ENCODE measurements at regions not wholly inside any gene's neighbourhood (a gene's known extent, or its start where the extent isn't known, plus 50 kb on each side); places are given as distances from the start of the nearest gene placed in this dataset.
"Not testable (repeated sequence)": the region's sequence is repeated elsewhere in the genome, so short reads cannot be mapped to it uniquely, and the experiment has no call there.

- H3K79me1 ChIP-seq (ENCODE audit: low read depth, low read length) = no peaks in the 10 kb centered on the region
These were observed 446.4 kb upstream of the CFAP20DC start for GRCh38 chr3:59496250-59496649.

GRCh38 chr3:59494969-59495368 is 445.1 kb upstream of the CFAP20DC start:
- not testable (repeated sequence) for H3K4ac ChIP-seq (ENCODE audit: low read length); H2BK120ac ChIP-seq (ENCODE audit: low read depth, low read length); DNase-seq (ENCODE audit: low spot score); H3K14ac ChIP-seq (ENCODE audit: low read length); H3K9ac ChIP-seq (ENCODE audit: low read depth, low read length, poor library complexity); H2AK5ac ChIP-seq (ENCODE audit: low read depth, low read length); H3K36me3 ChIP-seq (replicated peaks in 1 of 2; ENCODE audit: control insufficient read depth in 2 of 2, insufficient read depth in 2 of 2, low read length in 2 of 2); H3K79me1 ChIP-seq (ENCODE audit: low read depth, low read length); H2BK12ac ChIP-seq (ENCODE audit: low read length); H4K8ac ChIP-seq (ENCODE audit: low read depth, low read length); H4K91ac ChIP-seq (ENCODE audit: low read depth, low read length, poor library complexity); H3K18ac ChIP-seq (ENCODE audit: low read length); H3K27me3 ChIP-seq (ENCODE audit: control insufficient read depth in 3 of 3, insufficient read depth in 3 of 3, low read depth in 1 of 3, low read length in 3 of 3); H3K27ac ChIP-seq (replicated peaks; ENCODE audit: low read length); H3K4me3 ChIP-seq (ENCODE audit: low read length in 2 of 2); H2AFZ ChIP-seq (ENCODE audit: low read length); H3K9me3 ChIP-seq (replicated peaks in 1 of 2; ENCODE audit: control insufficient read depth in 2 of 2, insufficient read depth in 1 of 2, low read depth in 1 of 2, low read length in 2 of 2); H3K4me2 ChIP-seq (ENCODE audit: insufficient read depth, low read length, poor library complexity, severe bottlenecking); H2BK15ac ChIP-seq (ENCODE audit: low read length); H3K4me1 ChIP-seq (ENCODE audit: control insufficient read depth in 2 of 2, insufficient read depth in 1 of 2, low read depth in 1 of 2, low read length in 2 of 2); H3K23ac ChIP-seq (ENCODE audit: low read depth, low read length, poor library complexity); H2BK5ac ChIP-seq (ENCODE audit: low read length)
- no CpG with 5 or more reads among the region's 1 CpG for WGBS, 2 donors (ENCODE audit: extremely low coverage in 2 of 2, insufficient read length in 2 of 2, insufficient replicate concordance in 1 of 2)

More at GRCh38 chr3:59496250-59496649, 446.4 kb upstream of the CFAP20DC start:
- H3K4me2 ChIP-seq (ENCODE audit: insufficient read depth, low read length, poor library complexity, severe bottlenecking) = no peak overlapping the region
- no peaks in the 10 kb centered on the region for H3K36me3 ChIP-seq (replicated peaks in 1 of 2; ENCODE audit: control insufficient read depth in 2 of 2, insufficient read depth in 2 of 2, low read length in 2 of 2)
- WGBS, 2 donors (ENCODE audit: extremely low coverage in 2 of 2, insufficient read length in 2 of 2, insufficient replicate concordance in 1 of 2) = no CpG with 5 or more reads among the region's 5 CpGs
- no peak overlapping the region for H2BK5ac ChIP-seq (ENCODE audit: low read length)
- H3K23ac ChIP-seq (ENCODE audit: low read depth, low read length, poor library complexity) = no peak overlapping the region
- peaks cover 0 to 5% (median 0%) of the 10 kb centered on the region in 3 experiments for H3K27me3 ChIP-seq (ENCODE audit: control insufficient read depth in 3 of 3, insufficient read depth in 3 of 3, low read depth in 1 of 3, low read length in 3 of 3)
- H3K4me1 ChIP-seq (ENCODE audit: control insufficient read depth in 2 of 2, insufficient read depth in 1 of 2, low read depth in 1 of 2, low read length in 2 of 2) = peaks cover 0 to 2% of the 10 kb centered on the region in 2 donors
- H2BK120ac ChIP-seq (ENCODE audit: low read depth, low read length) = no peak overlapping the region
- no peak overlapping the region for H3K27ac ChIP-seq (replicated peaks; ENCODE audit: low read length)
- no peak for DNase-seq (ENCODE audit: low spot score)
- H4K8ac ChIP-seq (ENCODE audit: low read depth, low read length) = no peak overlapping the region
- no peak overlapping the region for H3K18ac ChIP-seq (ENCODE audit: low read length)
- H3K9ac ChIP-seq (ENCODE audit: low read depth, low read length, poor library complexity) = no peak overlapping the region
- no peak overlapping the region for H2BK15ac ChIP-seq (ENCODE audit: low read length)
- H4K91ac ChIP-seq (ENCODE audit: low read depth, low read length, poor library complexity) = no peak overlapping the region
- no peak overlapping the region for H2AFZ ChIP-seq (ENCODE audit: low read length)
- H2BK12ac ChIP-seq (ENCODE audit: low read length) = no peak overlapping the region
- H3K4me3 ChIP-seq (ENCODE audit: low read length in 2 of 2) = no peak overlapping the region
- H3K4ac ChIP-seq (ENCODE audit: low read length) = no peak overlapping the region
- no peak overlapping the region for H3K14ac ChIP-seq (ENCODE audit: low read length)
- H3K9me3 ChIP-seq (replicated peaks in 1 of 2; ENCODE audit: control insufficient read depth in 2 of 2, insufficient read depth in 1 of 2, low read depth in 1 of 2, low read length in 2 of 2) = no peaks in the 10 kb centered on the region
- no peak overlapping the region for H2AK5ac ChIP-seq (ENCODE audit: low read depth, low read length)

GRCh38 chr3:59486520-59486919 is 436.7 kb upstream of the CFAP20DC start:
- H3K4me1 ChIP-seq (ENCODE audit: control insufficient read depth in 2 of 2, insufficient read depth in 1 of 2, low read depth in 1 of 2, low read length in 2 of 2) = no peaks in the 10 kb centered on the region

GRCh38 chr3:59483191-59483590 is 433.4 kb upstream of the CFAP20DC start:
- Histone ChIP-seq H4K91ac (ENCODE audit: low read depth, low read length, poor library complexity) (no peak overlapping the region), H2AK5ac (ENCODE audit: low read depth, low read length) (no peak overlapping the region), H3K4me2 (ENCODE audit: insufficient read depth, low read length, poor library complexity, severe bottlenecking) (no peak overlapping the region), H2BK12ac (ENCODE audit: low read length) (no peak overlapping the region), H3K4ac (ENCODE audit: low read length) (no peak overlapping the region), H3K9ac (ENCODE audit: low read depth, low read length, poor library complexity) (no peak overlapping the region), H3K14ac (ENCODE audit: low read length) (no peak overlapping the region), H3K27me3 (ENCODE audit: control insufficient read depth in 3 of 3, insufficient read depth in 3 of 3, low read depth in 1 of 3, low read length in 3 of 3) (no peaks in the 10 kb centered on the region), H3K27ac (replicated peaks; ENCODE audit: low read length) (no peak overlapping the region), H3K18ac (ENCODE audit: low read length) (no peak overlapping the region), H3K4me1 (ENCODE audit: control insufficient read depth in 2 of 2, insufficient read depth in 1 of 2, low read depth in 1 of 2, low read length in 2 of 2) (no peaks in the 10 kb centered on the region), H3K9me3 (replicated peaks in 1 of 2; ENCODE audit: control insufficient read depth in 2 of 2, insufficient read depth in 1 of 2, low read depth in 1 of 2, low read length in 2 of 2) (no peaks in the 10 kb centered on the region), H2BK120ac (ENCODE audit: low read depth, low read length) (no peak overlapping the region), H3K4me3 (ENCODE audit: low read length in 2 of 2) (no peak overlapping the region), H3K23ac (ENCODE audit: low read depth, low read length, poor library complexity) (no peak overlapping the region), H2BK5ac (ENCODE audit: low read length) (no peak overlapping the region), H4K8ac (ENCODE audit: low read depth, low read length) (no peak overlapping the region), H3K36me3 (replicated peaks in 1 of 2; ENCODE audit: control insufficient read depth in 2 of 2, insufficient read depth in 2 of 2, low read length in 2 of 2) (no peaks in the 10 kb centered on the region), H3K79me1 (ENCODE audit: low read depth, low read length) (no peaks in the 10 kb centered on the region), H2BK15ac (ENCODE audit: low read length) (no peak overlapping the region), H2AFZ (ENCODE audit: low read length) (no peak overlapping the region)
- no CpG with 5 or more reads among the region's 3 CpGs for WGBS, 2 donors (ENCODE audit: extremely low coverage in 2 of 2, insufficient read length in 2 of 2, insufficient replicate concordance in 1 of 2)
- no peak for DNase-seq (ENCODE audit: low spot score)

More at GRCh38 chr3:59486520-59486919, 436.7 kb upstream of the CFAP20DC start:
- no peak overlapping the region for H2BK12ac ChIP-seq (ENCODE audit: low read length)
- WGBS, 2 donors (ENCODE audit: extremely low coverage in 2 of 2, insufficient read length in 2 of 2, insufficient replicate concordance in 1 of 2) = no CpG with 5 or more reads among the region's 3 CpGs
- H3K4me2 ChIP-seq (ENCODE audit: insufficient read depth, low read length, poor library complexity, severe bottlenecking) = no peak overlapping the region
- no peak overlapping the region for H3K4me3 ChIP-seq (ENCODE audit: low read length in 2 of 2)
- no peak overlapping the region for H2AK5ac ChIP-seq (ENCODE audit: low read depth, low read length)
- no peak overlapping the region for H2BK120ac ChIP-seq (ENCODE audit: low read depth, low read length)
- DNase-seq (ENCODE audit: low spot score) = no peak
- no peaks in the 10 kb centered on the region for H3K27me3 ChIP-seq (ENCODE audit: control insufficient read depth in 3 of 3, insufficient read depth in 3 of 3, low read depth in 1 of 3, low read length in 3 of 3)
- H3K18ac ChIP-seq (ENCODE audit: low read length) = no peak overlapping the region
- no peak overlapping the region for H2BK15ac ChIP-seq (ENCODE audit: low read length)
- H3K23ac ChIP-seq (ENCODE audit: low read depth, low read length, poor library complexity) = no peak overlapping the region
- no peaks in the 10 kb centered on the region for H3K9me3 ChIP-seq (replicated peaks in 1 of 2; ENCODE audit: control insufficient read depth in 2 of 2, insufficient read depth in 1 of 2, low read depth in 1 of 2, low read length in 2 of 2)
- H4K91ac ChIP-seq (ENCODE audit: low read depth, low read length, poor library complexity) = no peak overlapping the region
- H2BK5ac ChIP-seq (ENCODE audit: low read length) = no peak overlapping the region
- no peak overlapping the region for H3K9ac ChIP-seq (ENCODE audit: low read depth, low read length, poor library complexity)
- no peak overlapping the region for H3K14ac ChIP-seq (ENCODE audit: low read length)
- no peak overlapping the region for H3K4ac ChIP-seq (ENCODE audit: low read length)
- H3K27ac ChIP-seq (replicated peaks; ENCODE audit: low read length) = no peak overlapping the region
- no peak overlapping the region for H4K8ac ChIP-seq (ENCODE audit: low read depth, low read length)
- no peaks in the 10 kb centered on the region for H3K36me3 ChIP-seq (replicated peaks in 1 of 2; ENCODE audit: control insufficient read depth in 2 of 2, insufficient read depth in 2 of 2, low read length in 2 of 2)
- no peaks in the 10 kb centered on the region for H3K79me1 ChIP-seq (ENCODE audit: low read depth, low read length)
- no peak overlapping the region for H2AFZ ChIP-seq (ENCODE audit: low read length)

Data from neuronal stem cell (in vitro differentiated cells).